ENCODE measurements at regions not wholly inside any gene's neighbourhood (a gene's known extent, or its start where the extent isn't known, plus 50 kb on each side); places are given as distances from the start of the nearest gene placed in this dataset.

DNA sequence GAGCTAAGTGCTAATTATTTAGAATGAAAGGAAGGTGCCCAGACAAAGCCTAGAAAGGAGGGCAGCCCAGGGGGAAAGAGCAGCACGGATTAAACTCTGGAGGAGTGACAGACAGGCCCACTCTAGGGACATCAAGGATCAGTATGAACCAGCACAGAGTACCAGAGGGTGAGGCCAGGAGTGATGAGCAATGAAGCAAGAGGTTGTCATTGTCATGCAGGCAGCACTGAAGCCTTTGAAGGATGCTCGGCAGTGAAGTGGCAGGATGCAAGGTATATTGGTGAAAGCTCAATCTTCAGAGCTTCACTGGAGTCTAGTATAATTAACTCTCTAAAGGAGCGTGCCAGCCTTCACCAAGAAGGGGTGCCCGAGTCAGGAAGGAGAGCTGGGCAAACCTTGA, 112.0 kb upstream of the INHBA start:
- no peaks in the 10 kb centered on the region for H3K36me3 ChIP-seq (ENCODE audit: control insufficient read depth, insufficient read depth, low read length, severe bottlenecking)
- no peaks in the 10 kb centered on the region for H3K27me3 ChIP-seq (replicated peaks; ENCODE audit: control insufficient read depth, insufficient read depth, low read length)
- DNase-seq (ENCODE audit: low read depth) = no peak
- H3K4me3 ChIP-seq (ENCODE audit: low read length) = no peak overlapping the region
- peaks cover 11% of the 10 kb centered on the region for H3K9me3 ChIP-seq (ENCODE audit: control insufficient read depth, low read length)
- no peak overlapping the region for H3K9ac ChIP-seq (ENCODE audit: low read length)
- no peaks in the 10 kb centered on the region for H3K4me1 ChIP-seq (ENCODE audit: control insufficient read depth, insufficient read depth, low read length)

- no peak for DNase-seq (ENCODE audit: low read depth)
- H3K36me3 ChIP-seq (ENCODE audit: control insufficient read depth, insufficient read depth, low read length, severe bottlenecking) = no peaks in the 10 kb centered on the region
- no peak overlapping the region for H3K9ac ChIP-seq (ENCODE audit: low read length)
- no peaks in the 10 kb centered on the region for H3K9me3 ChIP-seq (ENCODE audit: control insufficient read depth, low read length)
- no peak overlapping the region for H3K4me3 ChIP-seq (ENCODE audit: low read length)
- peaks cover 4% of the 10 kb centered on the region for H3K4me1 ChIP-seq (ENCODE audit: control insufficient read depth, insufficient read depth, low read length)
- H3K27me3 ChIP-seq (replicated peaks; ENCODE audit: control insufficient read depth, insufficient read depth, low read length) = no peaks in the 10 kb centered on the region
Observed at GRCh38 chr7:41813286-41813685, 110.4 kb upstream of the INHBA start.

DNA sequence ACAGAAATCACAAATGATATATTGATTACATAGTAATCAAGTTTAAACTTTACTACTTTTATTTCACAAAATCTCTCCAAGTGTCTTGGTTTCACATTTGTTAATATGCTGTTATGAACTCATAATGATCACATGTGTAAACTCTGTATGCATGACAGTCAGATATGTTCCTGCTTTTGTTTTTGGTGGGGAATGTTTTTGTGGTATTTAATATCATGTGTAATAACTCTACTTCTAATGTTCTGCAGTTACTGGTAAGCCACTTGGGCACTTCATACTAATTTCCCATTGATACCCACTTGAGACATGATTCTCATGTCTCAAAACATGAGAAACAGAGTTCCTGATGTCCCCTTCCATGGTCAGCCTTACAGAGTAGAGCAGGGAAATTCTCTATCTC, 109.1 kb upstream of the INHBA start:
- no peaks in the 10 kb centered on the region for H3K27me3 ChIP-seq (replicated peaks; ENCODE audit: control insufficient read depth, insufficient read depth, low read length)
- peaks cover 4% of the 10 kb centered on the region for H3K4me1 ChIP-seq (ENCODE audit: control insufficient read depth, insufficient read depth, low read length)
- DNase-seq (ENCODE audit: low read depth) = no peak
- no peak overlapping the region for H3K4me3 ChIP-seq (ENCODE audit: low read length)
- no peaks in the 10 kb centered on the region for H3K36me3 ChIP-seq (ENCODE audit: control insufficient read depth, insufficient read depth, low read length, severe bottlenecking)
- no peaks in the 10 kb centered on the region for H3K9me3 ChIP-seq (ENCODE audit: control insufficient read depth, low read length)
- H3K9ac ChIP-seq (ENCODE audit: low read length) = no peak overlapping the region

GRCh38 chr7:41809940-41810576, 107.2 kb upstream of the INHBA start:
- Histone ChIP-seq H3K27me3 (replicated peaks; ENCODE audit: control insufficient read depth, insufficient read depth, low read length) (no peaks in the 10 kb centered on the region), H3K9me3 (ENCODE audit: control insufficient read depth, low read length) (no peaks in the 10 kb centered on the region), H3K36me3 (ENCODE audit: control insufficient read depth, insufficient read depth, low read length, severe bottlenecking) (no peaks in the 10 kb centered on the region), H3K4me1 (ENCODE audit: control insufficient read depth, insufficient read depth, low read length) (peaks cover 4% of the 10 kb centered on the region), H3K9ac (ENCODE audit: low read length) (no peak overlapping the region), H3K4me3 (ENCODE audit: low read length) (no peak overlapping the region)
- DNase-seq (ENCODE audit: low read depth) = no peak

GRCh38 chr7:41809529-41809939, 106.6 kb upstream of the INHBA start:
- peaks cover 4% of the 10 kb centered on the region for H3K4me1 ChIP-seq (ENCODE audit: control insufficient read depth, insufficient read depth, low read length)
- H3K9ac ChIP-seq (ENCODE audit: low read length) = no peak overlapping the region
- H3K9me3 ChIP-seq (ENCODE audit: control insufficient read depth, low read length) = no peaks in the 10 kb centered on the region

GRCh38 chr7:41809116-41809515, 106.2 kb upstream of the INHBA start:
- DNase-seq (ENCODE audit: low read depth) = no peak
- Histone ChIP-seq H3K9ac (ENCODE audit: low read length) (no peak overlapping the region), H3K36me3 (ENCODE audit: control insufficient read depth, insufficient read depth, low read length, severe bottlenecking) (no peaks in the 10 kb centered on the region), H3K4me3 (ENCODE audit: low read length) (no peak overlapping the region), H3K9me3 (ENCODE audit: control insufficient read depth, low read length) (no peaks in the 10 kb centered on the region), H3K27me3 (replicated peaks; ENCODE audit: control insufficient read depth, insufficient read depth, low read length) (no peaks in the 10 kb centered on the region), H3K4me1 (ENCODE audit: control insufficient read depth, insufficient read depth, low read length) (peaks cover 4% of the 10 kb centered on the region)

More at GRCh38 chr7:41809529-41809939, 106.6 kb upstream of the INHBA start:
- Histone ChIP-seq H3K36me3 (ENCODE audit: control insufficient read depth, insufficient read depth, low read length, severe bottlenecking) (no peaks in the 10 kb centered on the region), H3K4me3 (ENCODE audit: low read length) (no peak overlapping the region), H3K27me3 (replicated peaks; ENCODE audit: control insufficient read depth, insufficient read depth, low read length) (no peaks in the 10 kb centered on the region)
- peak; percentile 55 for DNase-seq (ENCODE audit: low read depth)

- H3K4me3 ChIP-seq (ENCODE audit: low read length) = no peak overlapping the region
- DNase-seq (ENCODE audit: low read depth) = no peak
- H3K9me3 ChIP-seq (ENCODE audit: control insufficient read depth, low read length) = no peaks in the 10 kb centered on the region
- H3K4me1 ChIP-seq (ENCODE audit: control insufficient read depth, insufficient read depth, low read length) = peaks cover 4% of the 10 kb centered on the region
- H3K9ac ChIP-seq (ENCODE audit: low read length) = no peak overlapping the region
- no peaks in the 10 kb centered on the region for H3K27me3 ChIP-seq (replicated peaks; ENCODE audit: control insufficient read depth, insufficient read depth, low read length)
- no peaks in the 10 kb centered on the region for H3K36me3 ChIP-seq (ENCODE audit: control insufficient read depth, insufficient read depth, low read length, severe bottlenecking)
Observed at GRCh38 chr7:41808541-41808940, 105.7 kb upstream of the INHBA start.

- Histone ChIP-seq H3K36me3 (ENCODE audit: control insufficient read depth, insufficient read depth, low read length, severe bottlenecking) (no peaks in the 10 kb centered on the region), H3K9ac (ENCODE audit: low read length) (no peak overlapping the region), H3K9me3 (ENCODE audit: control insufficient read depth, low read length) (no peaks in the 10 kb centered on the region), H3K4me1 (ENCODE audit: control insufficient read depth, insufficient read depth, low read length) (no peaks in the 10 kb centered on the region), H3K27me3 (replicated peaks; ENCODE audit: control insufficient read depth, insufficient read depth, low read length) (no peaks in the 10 kb centered on the region), H3K4me3 (ENCODE audit: low read length) (no peak overlapping the region)
- DNase-seq (ENCODE audit: low read depth) = no peak
Observed at GRCh38 chr7:41803569-41803968, 100.7 kb upstream of the INHBA start.

- H3K4me3 ChIP-seq (ENCODE audit: low read length) = no peak overlapping the region
- no peak for DNase-seq (ENCODE audit: low read depth)
- no peaks in the 10 kb centered on the region for H3K4me1 ChIP-seq (ENCODE audit: control insufficient read depth, insufficient read depth, low read length)
- no peak overlapping the region for H3K9ac ChIP-seq (ENCODE audit: low read length)
- H3K36me3 ChIP-seq (ENCODE audit: control insufficient read depth, insufficient read depth, low read length, severe bottlenecking) = no peaks in the 10 kb centered on the region
- no peaks in the 10 kb centered on the region for H3K27me3 ChIP-seq (replicated peaks; ENCODE audit: control insufficient read depth, insufficient read depth, low read length)
- no peaks in the 10 kb centered on the region for H3K9me3 ChIP-seq (ENCODE audit: control insufficient read depth, low read length)
Observed at GRCh38 chr7:41796331-41796730, 93.4 kb upstream of the INHBA start.

GRCh38 chr7:41795276-41795833, 92.5 kb upstream of the INHBA start:
- no peaks in the 10 kb centered on the region for H3K36me3 ChIP-seq (ENCODE audit: control insufficient read depth, insufficient read depth, low read length, severe bottlenecking)
- H3K9ac ChIP-seq (ENCODE audit: low read length) = no peak overlapping the region
- H3K4me3 ChIP-seq (ENCODE audit: low read length) = no peak overlapping the region
- DNase-seq (ENCODE audit: low read depth) = no peak
- no peaks in the 10 kb centered on the region for H3K9me3 ChIP-seq (ENCODE audit: control insufficient read depth, low read length)
- no peaks in the 10 kb centered on the region for H3K4me1 ChIP-seq (ENCODE audit: control insufficient read depth, insufficient read depth, low read length)
- H3K27me3 ChIP-seq (replicated peaks; ENCODE audit: control insufficient read depth, insufficient read depth, low read length) = no peaks in the 10 kb centered on the region

DNA sequence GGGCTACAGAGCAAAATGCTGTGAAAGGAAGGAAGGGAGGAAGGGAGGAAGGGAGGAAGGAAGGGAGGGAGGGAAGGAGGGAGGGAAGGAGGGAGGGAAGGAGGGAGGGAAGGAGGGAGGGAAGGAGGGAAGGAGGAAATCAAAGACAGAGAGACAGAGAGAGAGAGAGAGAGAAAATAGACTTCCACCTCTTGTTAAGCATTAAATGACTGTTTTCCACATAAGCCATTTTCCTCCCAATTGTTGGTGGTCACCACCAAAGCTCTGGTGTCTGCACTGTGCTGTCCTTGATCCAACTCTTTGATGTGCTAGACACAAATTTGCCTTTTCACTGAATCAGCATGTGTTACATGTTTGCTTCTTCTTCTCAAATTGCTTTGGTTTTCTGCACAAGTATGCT, 90.7 kb upstream of the INHBA start:
- DNase-seq (ENCODE audit: low read depth) = no peak
- Histone ChIP-seq H3K27me3 (replicated peaks; ENCODE audit: control insufficient read depth, insufficient read depth, low read length) (no peaks in the 10 kb centered on the region), H3K4me3 (ENCODE audit: low read length) (no peak overlapping the region)

DNA sequence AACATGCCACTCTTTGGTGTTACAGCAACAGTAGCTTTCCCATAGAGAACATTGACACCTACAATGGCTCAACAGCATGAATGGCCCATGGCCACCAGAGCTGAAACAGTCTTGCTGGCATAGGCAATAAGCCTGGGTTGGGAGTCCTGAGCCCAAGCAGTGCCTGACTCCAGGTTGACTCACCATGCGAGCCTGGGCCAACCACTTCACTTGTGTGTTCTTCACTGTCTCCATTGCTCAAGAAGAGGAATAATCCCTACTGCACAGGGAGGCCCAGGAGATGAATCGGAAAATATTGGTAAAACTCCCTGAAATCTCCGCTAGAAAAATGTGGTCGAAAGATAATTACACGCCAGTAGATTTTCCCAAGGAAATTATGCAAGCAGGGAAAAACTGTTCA, 89.2 kb upstream of the INHBA start:
- H3K36me3 ChIP-seq (ENCODE audit: control insufficient read depth, insufficient read depth, low read length, severe bottlenecking) = no peaks in the 10 kb centered on the region
- H3K27me3 ChIP-seq (replicated peaks; ENCODE audit: control insufficient read depth, insufficient read depth, low read length) = no peaks in the 10 kb centered on the region
- no peak for DNase-seq (ENCODE audit: low read depth)
- H3K4me1 ChIP-seq (ENCODE audit: control insufficient read depth, insufficient read depth, low read length) = peaks cover 17% of the 10 kb centered on the region
- no peak overlapping the region for H3K9ac ChIP-seq (ENCODE audit: low read length)
- H3K4me3 ChIP-seq (ENCODE audit: low read length) = no peak overlapping the region
- H3K9me3 ChIP-seq (ENCODE audit: control insufficient read depth, low read length) = no peaks in the 10 kb centered on the region

More for the DNA sequence above, 90.7 kb upstream of the INHBA start:
- Histone ChIP-seq H3K36me3 (ENCODE audit: control insufficient read depth, insufficient read depth, low read length, severe bottlenecking) (no peaks in the 10 kb centered on the region), H3K9ac (ENCODE audit: low read length) (no peak overlapping the region), H3K4me1 (ENCODE audit: control insufficient read depth, insufficient read depth, low read length) (peaks cover 3% of the 10 kb centered on the region), H3K9me3 (ENCODE audit: control insufficient read depth, low read length) (no peaks in the 10 kb centered on the region)

Measured in adipocyte (in vitro differentiated cells).